ENCODE measurements at regions not wholly inside any gene's neighbourhood (a gene's known extent, or its start where the extent isn't known, plus 50 kb on each side); places are given as distances from the start of the nearest gene placed in this dataset.

GRCh38 chr12:24244801-24245200 is 295.3 kb upstream of the SOX5 start:
- TF ChIP-seq, protein P1, sequence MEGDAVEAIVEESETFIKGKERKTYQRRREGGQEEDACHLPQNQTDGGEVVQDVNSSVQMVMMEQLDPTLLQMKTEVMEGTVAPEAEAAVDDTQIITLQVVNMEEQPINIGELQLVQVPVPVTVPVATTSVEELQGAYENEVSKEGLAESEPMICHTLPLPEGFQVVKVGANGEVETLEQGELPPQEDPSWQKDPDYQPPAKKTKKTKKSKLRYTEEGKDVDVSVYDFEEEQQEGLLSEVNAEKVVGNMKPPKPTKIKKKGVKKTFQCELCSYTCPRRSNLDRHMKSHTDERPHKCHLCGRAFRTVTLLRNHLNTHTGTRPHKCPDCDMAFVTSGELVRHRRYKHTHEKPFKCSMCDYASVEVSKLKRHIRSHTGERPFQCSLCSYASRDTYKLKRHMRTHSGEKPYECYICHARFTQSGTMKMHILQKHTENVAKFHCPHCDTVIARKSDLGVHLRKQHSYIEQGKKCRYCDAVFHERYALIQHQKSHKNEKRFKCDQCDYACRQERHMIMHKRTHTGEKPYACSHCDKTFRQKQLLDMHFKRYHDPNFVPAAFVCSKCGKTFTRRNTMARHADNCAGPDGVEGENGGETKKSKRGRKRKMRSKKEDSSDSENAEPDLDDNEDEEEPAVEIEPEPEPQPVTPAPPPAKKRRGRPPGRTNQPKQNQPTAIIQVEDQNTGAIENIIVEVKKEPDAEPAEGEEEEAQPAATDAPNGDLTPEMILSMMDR (IDR thresholded peaks at IDR 0.05) = no peak
- TF ChIP-seq POLR2A (IDR thresholded peaks at IDR 0.05) = no peak
- TF ChIP-seq EP300 (IDR thresholded peaks at IDR 0.05) = no peak
